Sigmoid colon (tissue), 4 donors: ENCODE measurements at regions not wholly inside any gene's neighbourhood (a gene's known extent, or its start where the extent isn't known, plus 50 kb on each side); places are given as distances from the start of the nearest gene placed in this dataset.

Experiments
- CTCF ChIP-seq, 4 experiments: fragments of 450-650 bp in 3 of 4; fragments of 200-600 bp in 1 of 4; IDR thresholded peaks; one replicate each; pipeline ENCODE4 v1.5.1; 2016 to 2019; ENCODE audit warnings: antibody characterized with exemption in 4 of 4, mild to moderate bottlenecking in 3 of 4, moderate library complexity in 2 of 4
- EP300 ChIP-seq, 4 donors: sonication (generic); formaldehyde crosslinking; IDR thresholded peaks; one replicate each; pipeline ENCODE4 v1.6.1; 2017; ENCODE audit warnings: antibody characterized with exemption in 4 of 4

- TF ChIP-seq CTCF (IDR thresholded peaks at IDR 0.05), result no peak
- TF ChIP-seq EP300 (IDR thresholded peaks at IDR 0.05), result no peak
Observed at GRCh38 chr1:29916656-29917369, 680.5 kb downstream of the PTPRU start.
